T47D (cell line): ENCODE measurements at regions not wholly inside any gene's neighbourhood (a gene's known extent, or its start where the extent isn't known, plus 50 kb on each side); places are given as distances from the start of the nearest gene placed in this dataset.
"Not testable (repeated sequence)": the region's sequence is repeated elsewhere in the genome, so short reads cannot be mapped to it uniquely, and the experiment has no call there.

Experiments used
- DNase-seq, 2 experiments: peaks; one replicate each; pipeline versions ENCODE4 v3.0.0 to v3.0.0-alpha.2; 2011 to 2012; ENCODE audit warnings: low read depth in 1 of 2, low spot score in 1 of 2
- JUND ChIP-seq: IDR thresholded peaks from 2 replicates; pipeline ENCODE4 v1.6.1; 2012; ENCODE audit warnings: low read depth
- in situ Hi-C: cut with HindIII; loops from 2 replicates; pipeline ENCODE4 v1.10.0; 2016; ENCODE audit warnings: low sequenced_read_pairs, low pct_unique_long_range_greater_than_20kb

DNA sequence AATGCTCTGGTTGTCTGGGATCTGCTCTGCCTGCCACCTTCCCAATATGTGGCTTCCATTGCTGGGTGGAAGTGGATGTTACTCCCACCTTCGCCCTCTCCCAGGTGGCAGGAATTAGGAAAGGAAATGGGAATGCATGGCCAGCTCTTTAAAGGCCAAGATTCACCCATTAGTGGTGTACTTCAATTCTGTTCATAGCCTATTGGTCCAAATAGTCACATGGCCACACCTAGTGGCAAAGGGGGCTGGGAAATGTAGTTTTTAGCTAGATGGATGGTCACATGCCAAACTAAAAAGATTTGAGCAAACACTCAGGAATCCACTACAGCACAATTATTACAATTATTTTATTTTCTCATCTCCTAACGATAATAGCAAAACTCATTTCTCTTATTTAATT is 135.1 kb downstream of the NPY start:
- DNase-seq: peak; percentile 29 to 49
- no peak for TF ChIP-seq JUND
- in situ Hi-C loops: no loop called here

DNA sequence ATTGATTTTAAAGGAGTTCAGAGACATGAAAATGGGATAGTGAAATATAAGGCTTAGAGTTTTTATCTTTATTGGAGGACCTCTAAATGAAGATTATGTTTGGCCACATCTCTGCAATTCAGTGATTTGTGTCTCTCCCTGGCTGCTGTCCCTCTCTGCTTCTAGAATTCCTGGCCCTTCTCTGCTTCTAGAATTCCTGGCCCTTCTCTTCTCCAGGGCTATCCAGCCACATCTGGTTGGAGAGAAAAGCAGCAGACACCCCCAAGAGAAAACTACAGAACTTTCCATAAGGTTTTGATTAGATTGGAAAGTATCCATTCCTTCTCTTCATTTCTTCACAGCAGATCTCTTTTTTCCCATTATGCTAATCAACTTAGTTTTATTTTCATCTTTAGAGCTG is 135.5 kb downstream of the NPY start:
- no peak for TF ChIP-seq JUND
- no peak for DNase-seq
- in situ Hi-C loops: no loop called here

DNA sequence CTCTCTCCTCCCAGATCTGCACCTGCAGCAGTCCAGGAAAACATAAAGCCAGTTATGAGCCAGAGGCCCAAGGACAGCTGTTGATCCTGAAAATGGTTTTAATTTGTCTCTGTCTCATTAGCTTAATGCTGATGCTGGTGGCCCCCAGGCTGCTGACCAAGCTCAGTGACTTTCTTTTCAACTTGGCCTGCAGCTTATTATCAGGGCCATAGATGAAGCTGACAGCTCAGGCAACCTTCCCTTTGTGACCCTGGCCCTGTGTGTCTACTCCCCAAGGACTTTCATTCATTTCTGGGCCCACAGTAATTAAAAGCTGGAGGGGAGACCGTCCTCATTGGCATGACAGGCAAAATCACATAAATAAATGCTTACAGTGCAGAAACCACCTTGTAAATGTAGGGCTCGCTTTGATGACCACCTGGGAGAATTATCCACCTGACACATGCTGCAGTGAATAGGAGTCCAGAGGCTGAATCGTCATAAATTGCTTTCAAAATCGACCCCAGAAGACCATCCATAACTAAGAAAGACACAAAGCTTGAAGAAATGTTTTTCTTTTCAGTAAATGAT is 138.5 kb downstream of the NPY start:
- in situ Hi-C loops: no loop called here
- DNase-seq: no peak
- no peak for TF ChIP-seq JUND

DNA sequence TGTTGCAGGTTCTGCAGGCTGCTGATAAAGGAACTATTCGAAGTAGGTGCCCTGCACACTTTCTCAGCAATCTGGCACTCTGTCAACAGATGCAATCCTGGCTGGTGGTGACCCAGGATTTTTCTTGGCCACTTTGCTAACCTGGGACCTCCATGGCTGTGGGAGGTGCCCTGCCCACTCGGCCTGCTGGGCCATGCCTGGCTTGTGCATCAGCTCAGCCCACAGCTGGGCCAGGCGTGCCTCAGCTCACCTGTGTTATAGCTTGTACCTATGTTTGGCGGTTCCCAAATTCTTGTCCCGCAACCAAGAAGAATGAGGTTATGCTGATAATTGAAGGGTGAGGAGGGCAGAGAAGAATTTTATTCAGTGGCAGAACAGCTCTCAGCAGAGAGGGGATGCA is 141.7 kb downstream of the NPY start:
- no peak for DNase-seq
- no peak for TF ChIP-seq JUND
- in situ Hi-C loops: no loop called here

DNA sequence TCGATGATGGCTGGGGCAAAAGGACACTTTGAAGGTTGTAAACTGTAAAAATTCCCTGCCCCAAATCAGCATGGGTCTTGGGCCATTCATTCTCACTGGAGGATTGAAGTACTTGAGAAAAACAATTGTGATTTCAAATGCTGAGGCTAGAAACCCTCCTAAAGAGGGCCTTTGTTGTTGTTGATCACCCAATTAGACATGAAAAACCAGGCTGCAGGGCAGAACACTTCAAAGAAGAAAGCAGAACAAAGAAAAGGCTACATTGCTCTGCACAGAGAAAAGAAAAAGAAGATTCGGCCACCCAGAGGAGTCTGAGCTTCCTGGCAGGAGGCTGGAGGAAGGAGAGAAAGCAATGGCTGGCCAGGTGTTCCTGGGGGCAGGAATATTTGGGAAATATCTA is 143.1 kb downstream of the NPY start:
- DNase-seq: no peak
- TF ChIP-seq JUND: no peak
- in situ Hi-C loops: no loop called here

DNA sequence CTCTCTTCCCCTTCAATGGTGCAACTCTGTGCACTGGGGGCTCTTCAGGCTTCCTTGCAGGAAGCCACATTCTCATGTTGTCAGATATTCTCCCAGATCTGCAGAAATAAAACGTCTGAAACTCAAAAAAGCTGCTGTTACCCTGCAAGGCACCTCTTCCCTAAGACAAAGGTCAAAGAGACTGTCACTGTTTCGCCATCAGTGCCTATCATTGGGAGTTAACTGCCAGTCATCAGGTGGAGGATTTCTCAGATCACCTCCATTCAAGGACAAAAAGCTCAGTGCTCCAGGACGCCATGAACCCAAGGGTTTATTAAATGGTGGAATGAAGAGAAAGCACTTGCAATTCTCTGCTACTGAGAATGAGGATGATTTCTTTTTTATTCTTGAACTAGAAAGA is 144.6 kb upstream of the PALS2 start:
- no peak for DNase-seq
- no peak for TF ChIP-seq JUND
- in situ Hi-C loops: no loop called here

DNA sequence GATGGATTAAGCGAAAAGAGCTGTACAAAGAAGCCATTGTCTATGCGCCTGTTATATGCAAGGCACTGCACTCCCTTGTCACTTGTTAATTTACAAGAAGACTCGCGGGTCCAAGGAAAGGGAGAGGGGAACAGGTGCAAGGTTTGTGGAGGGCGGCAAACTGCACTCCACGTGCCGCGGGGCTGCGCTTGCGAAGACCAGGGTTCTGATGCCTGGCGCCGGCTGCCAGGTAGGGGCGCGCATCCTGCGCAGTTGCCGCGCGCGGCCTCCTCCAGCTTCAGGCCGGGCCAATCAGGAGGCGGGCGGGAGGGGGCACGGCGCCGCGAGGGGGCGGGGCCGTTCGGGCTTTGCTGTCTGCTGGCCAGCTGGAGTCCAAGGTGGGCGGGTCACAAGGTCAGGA is 140.6 kb upstream of the PALS2 start:
- DNase-seq: no peak
- TF ChIP-seq JUND: no peak
- in situ Hi-C loops: no loop called here

DNA sequence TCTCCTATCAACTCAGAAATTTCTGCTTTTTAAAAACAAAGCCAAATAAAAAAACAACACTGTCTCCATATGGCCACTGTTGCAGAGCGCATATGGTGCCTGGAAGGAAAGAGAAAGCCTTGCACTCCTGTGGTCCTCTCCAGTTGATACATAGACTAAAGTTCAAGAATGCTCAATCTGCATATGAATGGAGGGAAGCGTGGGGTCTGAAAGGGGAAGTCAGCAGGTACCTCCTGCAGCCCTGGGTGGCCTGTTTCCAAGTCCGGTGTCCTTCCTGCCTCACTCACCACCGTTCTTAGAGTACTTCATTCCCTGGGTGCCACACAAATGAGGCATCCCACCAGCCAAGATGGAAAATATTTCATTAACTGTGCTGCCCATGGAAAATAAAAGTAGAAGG is 138.3 kb upstream of the PALS2 start:
- no peak for DNase-seq
- TF ChIP-seq JUND: no peak
- in situ Hi-C loops: no loop called here

DNA sequence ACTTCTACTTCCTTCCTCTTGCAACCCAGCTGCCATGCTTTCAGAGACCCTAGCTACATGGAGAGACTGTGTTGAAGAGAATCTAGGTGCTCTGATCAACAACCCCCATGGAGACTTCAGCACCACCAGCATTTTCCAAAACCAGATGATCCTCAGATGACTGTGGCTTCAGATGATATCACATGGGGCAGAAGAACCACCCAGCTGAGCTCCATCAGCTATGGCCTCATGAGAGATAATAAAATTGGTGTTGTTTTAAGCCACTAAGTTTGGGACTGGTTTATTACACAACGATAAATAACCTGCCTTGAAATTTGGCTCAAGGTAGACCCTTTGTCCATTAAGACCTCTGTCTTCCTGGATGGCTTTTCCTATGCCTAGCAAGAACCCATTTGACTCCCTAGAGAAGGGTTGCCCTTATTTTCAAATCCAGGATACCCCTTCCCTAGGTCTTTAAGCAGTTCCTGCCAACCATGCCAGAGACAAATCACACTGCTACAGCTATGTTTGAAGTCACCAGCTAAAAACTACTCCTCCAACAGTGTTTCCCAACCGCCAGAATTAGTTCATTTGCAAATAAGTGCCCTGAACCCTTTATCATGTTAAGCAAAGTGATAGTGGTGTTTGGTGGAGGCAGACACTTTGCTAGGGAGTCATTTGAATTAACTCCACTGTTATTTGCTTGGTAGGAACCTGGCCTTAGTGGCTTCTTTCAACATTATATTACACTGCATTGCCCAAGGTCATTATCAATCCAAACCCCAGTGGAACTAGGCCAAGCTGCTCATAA is 136.9 kb upstream of the PALS2 start:
- in situ Hi-C loops: no loop called here
- no peak for DNase-seq
- TF ChIP-seq JUND: no peak

DNA sequence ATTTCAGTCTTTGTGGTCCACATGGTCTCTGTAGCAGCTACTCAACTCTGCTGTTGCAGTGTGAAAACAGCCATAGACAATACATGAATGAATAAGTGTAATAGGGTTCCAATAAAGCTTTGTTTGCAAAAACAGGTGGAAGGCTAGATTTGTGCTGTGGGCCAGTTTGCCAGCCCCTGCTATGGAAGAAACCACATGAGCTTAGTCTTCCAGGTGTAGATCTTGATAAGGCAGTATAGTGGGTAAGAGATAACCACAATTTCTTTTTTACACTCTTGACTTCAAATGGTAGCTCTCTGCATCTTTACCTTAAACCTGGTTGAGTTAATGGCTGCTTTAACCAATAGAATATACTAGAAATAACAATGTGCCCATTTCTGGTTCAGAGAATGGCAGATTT is 135.0 kb upstream of the PALS2 start:
- no peak for TF ChIP-seq JUND
- in situ Hi-C loops: no loop called here
- DNase-seq: no peak

DNA sequence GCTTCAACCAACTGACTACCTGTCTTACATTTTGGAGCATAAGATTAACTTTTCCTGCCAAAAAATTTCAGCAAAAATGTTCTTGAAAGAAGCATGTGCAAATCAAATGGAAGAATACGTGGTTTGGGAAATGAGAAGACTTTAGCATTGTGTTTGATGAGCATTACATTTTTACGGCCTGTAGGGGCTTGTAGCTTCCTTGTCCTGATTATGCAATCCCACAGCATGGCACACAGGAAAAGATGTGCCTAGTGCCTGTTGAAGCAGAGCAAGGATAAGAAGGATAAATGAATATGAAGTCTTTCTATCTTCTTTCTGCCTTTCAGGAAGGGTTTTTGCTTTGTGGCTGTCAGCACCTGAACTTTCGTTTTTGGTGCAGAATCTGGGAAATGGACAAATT is 134.1 kb upstream of the PALS2 start:
- in situ Hi-C loops: not testable (repeated sequence)
- peak in 1 of 2 experiments; percentile 28 for DNase-seq

DNA sequence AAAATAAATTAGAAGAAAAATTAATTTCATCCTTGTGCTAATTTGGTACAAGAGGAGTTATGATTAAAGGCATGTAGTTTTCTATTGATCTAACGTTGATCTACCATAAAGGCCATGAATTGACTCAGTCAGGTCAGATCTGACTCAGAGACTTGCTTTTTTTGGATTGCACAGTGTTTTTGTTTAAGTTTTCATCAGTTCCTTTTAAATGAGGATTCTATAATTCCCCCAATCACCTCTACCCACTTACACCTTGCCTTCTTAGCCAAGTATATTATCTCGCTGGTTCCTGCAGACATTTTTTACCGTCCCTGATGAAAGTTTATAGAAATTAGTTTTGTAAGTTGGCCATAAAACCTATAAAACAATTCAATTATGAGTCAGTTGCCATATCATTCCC is 132.4 kb upstream of the PALS2 start:
- in situ Hi-C loops: no loop called here
- no peak for TF ChIP-seq JUND
- no peak for DNase-seq

DNA sequence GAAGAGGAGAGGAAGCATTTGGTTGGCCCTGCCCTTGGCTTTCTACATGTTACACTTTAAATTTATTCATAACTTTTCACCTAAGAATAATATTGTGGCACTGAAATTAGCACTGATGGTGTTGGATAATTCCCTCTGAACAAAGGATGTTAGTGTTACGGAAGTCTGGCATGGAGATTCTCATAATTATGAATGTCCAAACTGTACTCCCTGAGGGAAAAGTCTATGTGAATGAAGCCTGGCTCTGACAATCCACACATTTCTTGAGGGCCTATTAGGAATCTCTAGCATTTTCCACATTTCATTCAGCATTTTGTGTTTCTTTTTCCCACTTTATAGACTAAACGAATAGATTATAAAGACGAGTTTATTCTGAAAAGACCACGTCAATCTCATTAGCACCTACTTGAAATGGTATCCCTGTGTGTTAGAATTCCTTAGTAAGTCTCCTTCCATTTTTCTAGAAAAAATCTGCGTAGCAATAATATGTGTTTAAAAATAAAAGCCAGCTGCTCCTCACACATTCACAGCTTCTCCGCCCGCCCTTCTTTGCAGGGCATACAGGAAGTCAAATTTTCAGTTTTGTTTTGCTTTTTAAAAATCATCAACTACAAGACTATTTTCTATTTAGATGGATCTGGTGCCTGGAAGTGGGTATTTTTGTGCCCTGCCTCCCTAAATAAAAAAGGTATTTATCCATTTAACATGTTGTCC is 131.8 kb upstream of the PALS2 start:
- TF ChIP-seq JUND: no peak
- DNase-seq: no peak
- in situ Hi-C loops: no loop called here
